DND-41 (cell line): ENCODE measurements at regions not wholly inside any gene's neighbourhood (a gene's known extent, or its start where the extent isn't known, plus 50 kb on each side); places are given as distances from the start of the nearest gene placed in this dataset.

ENCODE experiments used
- EZH2 ChIP-seq: IDR thresholded peaks from 3 replicates; pipeline ENCODE4 v1.6.1; 2012; ENCODE audit warnings: borderline replicate concordance, low read depth, mild to moderate bottlenecking, moderate library complexity, low read length, inconsistent platforms; ENCODE audit not compliant: severe bottlenecking
- TF ChIP-seq, protein P1 (sequence below): IDR thresholded peaks from 2 replicates; pipeline ENCODE4 v1.5.1; 2012; ENCODE audit warnings: borderline replicate concordance, low read length, moderate library complexity, mild to moderate bottlenecking; ENCODE audit not compliant: poor library complexity, severe bottlenecking; ENCODE audit errors: extremely low read depth

DNA sequence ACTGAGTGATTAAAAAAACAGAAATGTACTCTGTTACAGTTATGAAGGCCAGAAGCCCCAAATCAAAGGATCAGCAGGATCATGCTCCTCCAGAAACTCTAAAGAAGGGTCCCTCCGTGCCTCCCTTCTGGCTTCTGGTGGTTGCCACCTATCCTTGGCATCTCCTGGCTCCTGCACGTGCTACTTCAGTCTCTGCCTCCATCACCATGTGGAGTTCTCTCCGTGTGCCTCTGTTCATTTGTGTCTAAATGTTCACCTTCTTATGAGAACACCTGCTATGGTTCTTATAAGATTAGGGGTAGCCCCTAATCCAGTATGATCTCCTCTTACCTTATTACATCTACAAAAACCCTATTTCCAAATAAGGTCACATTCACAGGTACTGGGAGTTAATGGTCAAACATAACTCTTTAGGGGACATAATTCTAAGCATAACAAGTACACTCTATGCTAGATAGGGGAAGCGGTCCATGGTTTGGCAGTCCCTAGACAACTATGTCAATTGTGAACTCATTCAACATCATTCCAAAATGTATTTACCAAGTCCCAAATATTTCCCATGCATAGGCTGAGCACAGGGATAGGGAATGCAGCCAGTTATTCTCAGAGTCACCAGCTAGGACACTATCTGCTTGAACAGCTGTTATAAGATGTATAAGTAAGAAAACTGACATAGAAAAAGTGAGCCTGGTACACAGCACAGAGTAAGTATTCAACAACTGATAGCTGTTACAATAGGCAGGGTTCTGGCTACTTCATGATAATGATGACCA lies 295.5 kb upstream of the BOD1L1 start:
- no peak for TF ChIP-seq EZH2
- TF ChIP-seq, protein P1, sequence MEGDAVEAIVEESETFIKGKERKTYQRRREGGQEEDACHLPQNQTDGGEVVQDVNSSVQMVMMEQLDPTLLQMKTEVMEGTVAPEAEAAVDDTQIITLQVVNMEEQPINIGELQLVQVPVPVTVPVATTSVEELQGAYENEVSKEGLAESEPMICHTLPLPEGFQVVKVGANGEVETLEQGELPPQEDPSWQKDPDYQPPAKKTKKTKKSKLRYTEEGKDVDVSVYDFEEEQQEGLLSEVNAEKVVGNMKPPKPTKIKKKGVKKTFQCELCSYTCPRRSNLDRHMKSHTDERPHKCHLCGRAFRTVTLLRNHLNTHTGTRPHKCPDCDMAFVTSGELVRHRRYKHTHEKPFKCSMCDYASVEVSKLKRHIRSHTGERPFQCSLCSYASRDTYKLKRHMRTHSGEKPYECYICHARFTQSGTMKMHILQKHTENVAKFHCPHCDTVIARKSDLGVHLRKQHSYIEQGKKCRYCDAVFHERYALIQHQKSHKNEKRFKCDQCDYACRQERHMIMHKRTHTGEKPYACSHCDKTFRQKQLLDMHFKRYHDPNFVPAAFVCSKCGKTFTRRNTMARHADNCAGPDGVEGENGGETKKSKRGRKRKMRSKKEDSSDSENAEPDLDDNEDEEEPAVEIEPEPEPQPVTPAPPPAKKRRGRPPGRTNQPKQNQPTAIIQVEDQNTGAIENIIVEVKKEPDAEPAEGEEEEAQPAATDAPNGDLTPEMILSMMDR = no peak
